ENCODE measurements at regions not wholly inside any gene's neighbourhood (a gene's known extent, or its start where the extent isn't known, plus 50 kb on each side); places are given as distances from the start of the nearest gene placed in this dataset.

DNA sequence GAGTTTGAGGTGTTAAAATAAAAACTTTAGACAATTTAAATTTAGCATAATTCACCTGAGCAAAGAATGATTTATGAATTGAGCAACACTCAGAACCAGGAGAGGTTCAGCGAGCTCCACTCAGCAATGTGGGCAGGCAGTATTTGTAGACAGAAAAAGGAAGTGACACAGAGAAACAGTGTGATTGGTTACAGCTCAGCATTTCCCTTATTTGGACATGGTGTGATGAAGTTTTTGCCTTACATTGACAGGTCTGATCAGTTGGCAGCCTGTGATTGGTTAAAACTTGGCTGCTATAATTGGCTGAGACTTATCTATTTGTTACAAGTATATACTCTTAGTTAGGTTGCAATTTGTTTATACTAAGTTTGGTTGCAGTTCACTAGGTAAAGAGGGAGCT, 621.2 kb upstream of the PRMT6 start:
- TF ChIP-seq ZFX (IDR thresholded peaks at IDR 0.05; ENCODE audit: borderline replicate concordance) = no peak
- no peak overlapping the region for H3K27ac ChIP-seq

DNA sequence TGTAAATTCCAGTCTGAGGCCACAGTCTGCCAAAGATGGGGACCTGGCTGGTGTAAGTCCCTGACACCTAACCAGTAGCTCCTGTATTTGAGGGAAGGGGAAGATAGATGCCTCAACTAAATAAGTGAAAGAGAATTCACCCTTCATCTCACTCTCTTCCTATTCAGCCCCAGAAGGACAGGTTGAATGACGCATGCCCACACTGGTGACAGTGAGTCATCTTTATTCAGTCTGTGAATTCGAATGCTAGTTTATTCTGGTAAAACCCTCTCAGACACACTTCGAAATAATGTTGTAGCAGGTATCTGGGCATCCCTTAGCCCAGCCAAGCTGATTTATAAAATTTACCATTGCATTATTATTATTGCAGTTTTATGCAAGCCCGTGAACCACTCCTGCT, 617.0 kb upstream of the PRMT6 start:
- no peak overlapping the region for H3K27ac ChIP-seq
- no peak for TF ChIP-seq ZFX (IDR thresholded peaks at IDR 0.05; ENCODE audit: borderline replicate concordance)
- TF ChIP-seq, protein P1, sequence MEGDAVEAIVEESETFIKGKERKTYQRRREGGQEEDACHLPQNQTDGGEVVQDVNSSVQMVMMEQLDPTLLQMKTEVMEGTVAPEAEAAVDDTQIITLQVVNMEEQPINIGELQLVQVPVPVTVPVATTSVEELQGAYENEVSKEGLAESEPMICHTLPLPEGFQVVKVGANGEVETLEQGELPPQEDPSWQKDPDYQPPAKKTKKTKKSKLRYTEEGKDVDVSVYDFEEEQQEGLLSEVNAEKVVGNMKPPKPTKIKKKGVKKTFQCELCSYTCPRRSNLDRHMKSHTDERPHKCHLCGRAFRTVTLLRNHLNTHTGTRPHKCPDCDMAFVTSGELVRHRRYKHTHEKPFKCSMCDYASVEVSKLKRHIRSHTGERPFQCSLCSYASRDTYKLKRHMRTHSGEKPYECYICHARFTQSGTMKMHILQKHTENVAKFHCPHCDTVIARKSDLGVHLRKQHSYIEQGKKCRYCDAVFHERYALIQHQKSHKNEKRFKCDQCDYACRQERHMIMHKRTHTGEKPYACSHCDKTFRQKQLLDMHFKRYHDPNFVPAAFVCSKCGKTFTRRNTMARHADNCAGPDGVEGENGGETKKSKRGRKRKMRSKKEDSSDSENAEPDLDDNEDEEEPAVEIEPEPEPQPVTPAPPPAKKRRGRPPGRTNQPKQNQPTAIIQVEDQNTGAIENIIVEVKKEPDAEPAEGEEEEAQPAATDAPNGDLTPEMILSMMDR (IDR thresholded peaks at IDR 0.05) = no peak

DNA sequence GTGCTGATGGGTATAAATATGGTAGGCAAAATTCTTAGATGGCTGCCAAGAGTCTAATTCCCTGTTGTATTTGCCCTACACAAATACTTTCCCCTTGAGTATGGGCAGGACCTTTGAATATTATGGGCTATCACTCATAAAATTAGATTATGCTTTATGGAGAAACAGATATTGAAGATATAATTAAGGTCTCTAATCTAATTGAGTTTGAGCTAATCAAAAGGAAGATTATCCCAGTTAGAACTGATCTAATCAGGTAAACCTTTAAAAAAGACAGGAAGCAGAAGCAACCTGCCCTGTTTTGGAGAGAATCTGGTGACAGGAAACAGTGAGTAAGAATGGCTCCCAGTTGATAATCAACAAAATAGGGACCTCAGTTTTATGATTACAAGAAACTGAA, 609.0 kb upstream of the PRMT6 start:
- TF ChIP-seq ZFX (IDR thresholded peaks at IDR 0.05; ENCODE audit: borderline replicate concordance) = no peak
- TF ChIP-seq, protein P1 (IDR thresholded peaks at IDR 0.05) = no peak
- H3K27ac ChIP-seq = no peak overlapping the region

DNA sequence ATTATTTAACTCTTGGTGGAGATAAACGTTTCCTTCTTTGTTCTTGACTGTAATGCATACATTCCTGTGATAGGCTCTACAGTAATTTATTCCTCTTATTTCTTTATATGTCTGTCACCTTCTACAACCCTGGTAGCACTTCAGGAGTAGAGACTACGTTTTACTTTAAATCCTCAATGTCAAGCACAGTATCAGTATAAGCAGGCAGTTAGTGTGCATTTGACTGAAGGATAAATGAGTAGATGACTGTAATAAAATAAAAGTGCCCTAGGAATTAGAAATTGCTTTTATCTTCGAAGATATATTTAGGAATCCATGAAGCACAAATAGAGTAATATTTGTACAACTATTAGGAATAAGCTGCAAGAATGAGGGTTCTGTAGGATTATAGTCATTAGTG, 599.6 kb upstream of the PRMT6 start:
- H3K27ac ChIP-seq = no peak overlapping the region
- TF ChIP-seq, protein P1 (IDR thresholded peaks at IDR 0.05) = no peak
- no peak for TF ChIP-seq ZFX (IDR thresholded peaks at IDR 0.05; ENCODE audit: borderline replicate concordance)

DNA sequence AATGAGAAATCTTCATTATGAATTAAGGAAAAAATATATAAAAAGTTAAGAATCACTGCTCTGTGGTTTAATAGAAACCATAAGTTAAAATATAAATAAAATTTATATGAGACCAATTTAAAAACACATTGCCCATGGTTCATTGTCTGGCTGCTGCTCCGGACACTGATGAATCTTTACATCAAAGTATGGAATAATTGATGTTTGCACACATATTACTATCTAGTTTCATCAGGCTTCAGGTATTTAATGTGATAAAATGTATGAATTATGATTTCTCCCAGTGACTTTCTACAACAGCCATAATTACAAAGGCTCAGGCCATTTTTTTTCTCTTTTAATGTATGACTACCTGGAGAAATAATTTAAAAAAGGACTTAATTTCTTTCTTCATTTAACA, 599.1 kb upstream of the PRMT6 start:
- no peak overlapping the region for H3K27ac ChIP-seq
- TF ChIP-seq ZFX (IDR thresholded peaks at IDR 0.05; ENCODE audit: borderline replicate concordance) = no peak
- TF ChIP-seq, protein P1 (IDR thresholded peaks at IDR 0.05) = no peak

DNA sequence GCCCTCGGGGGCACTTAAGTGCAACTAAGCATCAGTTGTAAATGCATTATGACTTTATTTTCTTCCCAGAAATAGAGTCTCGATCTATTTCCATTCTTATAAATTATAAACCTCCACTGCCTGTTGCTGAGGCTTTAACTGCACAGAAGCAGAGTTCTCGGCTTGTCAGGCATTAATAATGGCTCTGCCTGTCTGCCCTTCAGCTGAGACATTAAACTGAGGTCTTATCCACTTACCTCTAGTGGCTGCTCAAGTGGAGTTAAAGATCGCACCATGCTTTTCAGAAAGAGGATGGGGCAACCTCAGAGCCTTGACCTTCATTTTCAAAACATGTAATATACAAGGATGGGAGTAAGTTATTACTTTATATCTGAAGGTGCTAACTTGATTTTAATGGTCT, 597.6 kb upstream of the PRMT6 start:
- TF ChIP-seq, protein P1 (IDR thresholded peaks at IDR 0.05) = no peak
- no peak for TF ChIP-seq ZFX (IDR thresholded peaks at IDR 0.05; ENCODE audit: borderline replicate concordance)
- no peak overlapping the region for H3K27ac ChIP-seq

DNA sequence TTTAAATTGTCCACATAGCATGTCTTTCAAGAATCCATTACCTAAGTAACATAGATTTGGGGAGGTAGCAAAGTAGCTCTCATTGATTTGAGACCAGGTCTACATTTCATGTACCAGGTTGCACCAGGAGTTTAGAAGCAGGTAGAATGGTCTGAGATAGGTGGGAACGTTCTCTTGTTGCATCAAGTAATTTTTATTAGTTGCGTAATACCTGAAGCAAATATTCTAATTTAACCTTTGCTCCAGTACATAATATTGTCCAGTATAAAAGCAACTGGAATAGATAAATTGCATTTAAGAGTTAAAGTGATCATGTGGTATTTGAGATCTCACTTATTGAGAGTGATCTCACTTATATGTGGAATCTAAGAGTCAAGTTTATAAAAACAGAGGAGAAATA, 597.1 kb upstream of the PRMT6 start:
- TF ChIP-seq ZFX (IDR thresholded peaks at IDR 0.05; ENCODE audit: borderline replicate concordance) = no peak
- TF ChIP-seq, protein P1 (IDR thresholded peaks at IDR 0.05) = no peak
- no peak overlapping the region for H3K27ac ChIP-seq

DNA sequence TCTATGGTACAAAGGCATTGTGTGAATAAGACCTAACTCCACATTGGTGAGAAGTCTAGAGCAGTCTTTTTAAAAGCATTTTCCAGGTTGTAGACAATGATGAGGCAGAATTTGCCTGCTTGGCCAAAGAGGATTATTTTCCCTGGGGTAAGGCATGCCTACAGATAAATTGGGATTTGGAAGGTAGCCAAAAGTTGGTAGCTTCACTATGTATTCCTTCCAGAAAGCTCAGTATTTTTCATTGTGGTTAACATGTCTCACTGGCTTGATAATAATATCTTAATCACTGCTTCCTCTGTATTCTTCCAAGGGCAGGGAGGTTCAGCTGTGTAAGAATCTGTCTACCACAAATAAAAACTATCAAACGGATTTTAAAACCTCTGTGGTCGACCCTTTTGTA, 590.8 kb upstream of the PRMT6 start:
- TF ChIP-seq, protein P1 (IDR thresholded peaks at IDR 0.05) = no peak
- no peak for TF ChIP-seq ZFX (IDR thresholded peaks at IDR 0.05; ENCODE audit: borderline replicate concordance)
- H3K27ac ChIP-seq = no peak overlapping the region
